Transverse colon (tissue), 4 donors: ENCODE measurements at regions not wholly inside any gene's neighbourhood (a gene's known extent, or its start where the extent isn't known, plus 50 kb on each side); places are given as distances from the start of the nearest gene placed in this dataset.

Experiments used
- DNase-seq: peaks from one replicate; pipeline ENCODE4 v3.0.0-alpha.2; 2019
- H3K27ac ChIP-seq, 4 donors: fragments of 200-600 bp; sonication (generic); 2 replicates each; pipeline ENCODE4 v1.5.1; 2016 to 2018; ENCODE audit warnings: inconsistent platforms in 4 of 4
- H3K27me3 ChIP-seq: fragments of 200-600 bp; sonication (generic); 2 replicates; pipeline ENCODE4 v1.5.1; 2017; ENCODE audit warnings: inconsistent platforms
- H3K36me3 ChIP-seq, 4 donors: fragments of 200-600 bp; sonication (generic); 2 replicates each; pipeline ENCODE4 v1.5.1; 2017 to 2019; ENCODE audit warnings: inconsistent platforms in 4 of 4
- H3K4me1 ChIP-seq, 4 donors: fragments of 200-600 bp; sonication (generic); 2 replicates each; pipeline ENCODE4 v1.5.1; 2017 to 2020; ENCODE audit warnings: inconsistent platforms in 4 of 4
- H3K4me3 ChIP-seq, 4 donors: fragments of 200-600 bp; sonication (generic); 1 replicate in 1 of 4; 2 replicates in 3 of 4; pipeline versions ENCODE4 v1.5.1 to v1.6.1; 2017 to 2019; ENCODE audit warnings: inconsistent platforms in 4 of 4
- H3K9me3 ChIP-seq, 2 donors: fragments of 200-600 bp; sonication (generic); 2 replicates each; pipeline ENCODE4 v1.5.1; 2017 to 2019; ENCODE audit warnings: inconsistent platforms in 2 of 2
- CTCF ChIP-seq, 5 experiments: fragments of 200-600 bp in 3 of 5; fragments of 450-650 bp in 2 of 5; sonication (generic) in 3 of 5; IDR thresholded peaks; 1 replicate in 2 of 5; 2 replicates in 3 of 5; pipeline ENCODE4 v1.5.1; 2016 to 2017; ENCODE audit warnings: antibody characterized with exemption in 5 of 5, inconsistent platforms in 3 of 5, mild to moderate bottlenecking in 2 of 5, moderate library complexity in 1 of 5
- EP300 ChIP-seq: sonication (generic); formaldehyde crosslinking; IDR thresholded peaks from one replicate; pipeline ENCODE4 v1.6.1; 2017; ENCODE audit warnings: antibody characterized with exemption, low read depth
- POLR2A ChIP-seq: fragments of 450-650 bp; IDR thresholded peaks from one replicate; pipeline ENCODE4 v1.6.1; 2016; ENCODE audit warnings: antibody characterized with exemption, mild to moderate bottlenecking, moderate library complexity
- POLR2AphosphoS5 ChIP-seq, 3 donors: sonication (generic); formaldehyde crosslinking; IDR thresholded peaks; one replicate each; pipeline ENCODE4 v1.6.1; 2016; ENCODE audit warnings: antibody characterized with exemption in 3 of 3
- WGBS, 2 donors: methylation state at CpG; one replicate each; pipeline ENCODE4 v1.1.5; 2018; ENCODE audit warnings: low coverage in 1 of 2; 5-methylcytosine and 5-hydroxymethylcytosine counted together
- in situ Hi-C, 4 donors: fragments of 200-750 bp; cut with MboI; loops; one replicate each; pipeline versions ENCODE4 v1.15.0 to v1.15.1; 2017; ENCODE audit warnings: low sequenced_read_pairs in 3 of 4, low pct_ligation_motif_present in 1 of 4, low pct_unique_long_range_greater_than_20kb in 1 of 4
- intact Hi-C: fragments of 100-400 bp; cut with DNase I; formaldehyde crosslinking; loops from one replicate; pipeline ENCODE4 v1.15.1; 2023; ENCODE audit warnings: low total_unique reads

- no peaks in the 10 kb centered on the region for H3K9me3 ChIP-seq
- intact Hi-C loops (no loop called here), in situ Hi-C loops (no loop called here)
- H3K4me1 ChIP-seq: no peaks in the 10 kb centered on the region
- no peak overlapping the region for H3K27ac ChIP-seq
- no peak overlapping the region for H3K4me3 ChIP-seq
- WGBS, 2 donors: 45 to 50% methylated on average over 4 of the region's 4 CpGs
- no peaks in the 10 kb centered on the region for H3K36me3 ChIP-seq
- H3K27me3 ChIP-seq: no peaks in the 10 kb centered on the region
- no peak for DNase-seq
- TF ChIP-seq EP300 (no peak), POLR2AphosphoS5 (IDR thresholded peaks at IDR 0.05) (no peak), POLR2A (no peak), CTCF (IDR thresholded peaks at IDR 0.05) (no peak)
Observed at GRCh38 chr18:60754413-60755009, 381.9 kb upstream of the MC4R start.

GRCh38 chr18:60755134-60755533, 382.6 kb upstream of the MC4R start:
- H3K36me3 ChIP-seq: no peaks in the 10 kb centered on the region
- no peaks in the 10 kb centered on the region for H3K4me1 ChIP-seq
- in situ Hi-C loops: no loop called here
- H3K4me3 ChIP-seq: no peak overlapping the region
- TF ChIP-seq CTCF (IDR thresholded peaks at IDR 0.05) (no peak), POLR2AphosphoS5 (IDR thresholded peaks at IDR 0.05) (no peak), EP300 (no peak), POLR2A (no peak)
- DNase-seq: no peak
- 61% methylated on average over 5 of the region's 5 CpGs for WGBS, 2 donors
- intact Hi-C loops: no loop called here
- no peak overlapping the region for H3K27ac ChIP-seq
- H3K9me3 ChIP-seq: no peaks in the 10 kb centered on the region
- H3K27me3 ChIP-seq: no peaks in the 10 kb centered on the region

GRCh38 chr18:60775978-60776377, 403.4 kb upstream of the MC4R start:
- TF ChIP-seq POLR2A: no peak
- TF ChIP-seq POLR2AphosphoS5 (IDR thresholded peaks at IDR 0.05): no peak
- no peak for TF ChIP-seq EP300
- no peak for TF ChIP-seq CTCF (IDR thresholded peaks at IDR 0.05)
- in situ Hi-C loops: no loop called here

GRCh38 chr18:60784161-60784560, 411.6 kb upstream of the MC4R start:
- no peak overlapping the region for H3K4me3 ChIP-seq
- WGBS, 2 donors: 38% methylated on average over 1 of the region's 1 CpG; no CpG with 5 or more reads in 1 of the 2 donors
- intact Hi-C loops: no loop called here

More at GRCh38 chr18:60775978-60776377, 403.4 kb upstream of the MC4R start:
- Histone ChIP-seq H3K9me3 (no peaks in the 10 kb centered on the region), H3K27ac (no peak overlapping the region), H3K27me3 (no peaks in the 10 kb centered on the region), H3K4me3 (no peak overlapping the region), H3K4me1 (no peaks in the 10 kb centered on the region), H3K36me3 (no peaks in the 10 kb centered on the region)
- WGBS, 2 donors: 67 to 94% methylated on average over 1 of the region's 1 CpG
- intact Hi-C loops: no loop called here
- DNase-seq: no peak

More at GRCh38 chr18:60784161-60784560, 411.6 kb upstream of the MC4R start:
- no peaks in the 10 kb centered on the region for H3K9me3 ChIP-seq
- TF ChIP-seq EP300 (no peak), POLR2AphosphoS5 (IDR thresholded peaks at IDR 0.05) (no peak), CTCF (IDR thresholded peaks at IDR 0.05) (no peak), POLR2A (no peak)
- in situ Hi-C loops: no loop called here
- no peaks in the 10 kb centered on the region for H3K27me3 ChIP-seq
- H3K27ac ChIP-seq: no peak overlapping the region
- DNase-seq: no peak
- H3K36me3 ChIP-seq: no peaks in the 10 kb centered on the region
- H3K4me1 ChIP-seq: no peaks in the 10 kb centered on the region
